HT1080 (cell line): ENCODE measurements at regions not wholly inside any gene's neighbourhood (a gene's known extent, or its start where the extent isn't known, plus 50 kb on each side); places are given as distances from the start of the nearest gene placed in this dataset.
"Not testable (repeated sequence)": the region's sequence is repeated elsewhere in the genome, so short reads cannot be mapped to it uniquely, and the experiment has no call there.

Experiments
- DNase-seq: peaks from one replicate; pipeline ENCODE4 v3.0.0-alpha.2; 2015; ENCODE audit warnings: low read depth

GRCh38 chr17:52419229-52419641, 260.7 kb upstream of the CA10 start:
- peak; percentile 51 for DNase-seq

GRCh38 chr17:52410781-52411180, 252.3 kb upstream of the CA10 start:
- peak; percentile 68 for DNase-seq

- DNase-seq: not testable (repeated sequence)
These were observed 250.7 kb upstream of the CA10 start for GRCh38 chr17:52409222-52409621.

GRCh38 chr17:52395308-52395707, 236.8 kb upstream of the CA10 start:
- no peak for DNase-seq

GRCh38 chr17:52390422-52390821, 231.9 kb upstream of the CA10 start:
- no peak for DNase-seq

- peak; percentile 31 for DNase-seq
These were observed 231.1 kb upstream of the CA10 start for GRCh38 chr17:52389632-52390031.

- no peak for DNase-seq
These were observed 230.4 kb upstream of the CA10 start for GRCh38 chr17:52388941-52389340.

- DNase-seq: no peak
These were observed 226.2 kb upstream of the CA10 start for GRCh38 chr17:52384695-52385094.

- peak; percentile 87 for DNase-seq
These were observed 225.1 kb upstream of the CA10 start for GRCh38 chr17:52383493-52384100.

- no peak for DNase-seq
These were observed 220.3 kb upstream of the CA10 start for GRCh38 chr17:52378860-52379259.

- DNase-seq: no peak
These were observed 217.6 kb upstream of the CA10 start for GRCh38 chr17:52376137-52376536.

- DNase-seq: no peak
These were observed 210.4 kb upstream of the CA10 start for GRCh38 chr17:52368886-52369285.

GRCh38 chr17:52357854-52358253, 199.3 kb upstream of the CA10 start:
- no peak for DNase-seq

GRCh38 chr17:52336796-52337195, 178.3 kb upstream of the CA10 start:
- DNase-seq: no peak

GRCh38 chr17:52306314-52306713, 147.8 kb upstream of the CA10 start:
- peak; percentile 69 for DNase-seq

- DNase-seq: no peak
These were observed 140.4 kb upstream of the CA10 start for GRCh38 chr17:52298881-52299280.

GRCh38 chr17:52297230-52298010, 138.9 kb upstream of the CA10 start:
- peak; percentile 51 for DNase-seq

- no peak for DNase-seq
These were observed 135.8 kb upstream of the CA10 start for GRCh38 chr17:52294301-52294700.

- no peak for DNase-seq
These were observed 129.1 kb upstream of the CA10 start for GRCh38 chr17:52287611-52288010.

- DNase-seq: no peak
These were observed 125.4 kb upstream of the CA10 start for GRCh38 chr17:52283872-52284271.

GRCh38 chr17:52276381-52277008, 118.0 kb upstream of the CA10 start:
- no peak for DNase-seq

- no peak for DNase-seq
These were observed 113.3 kb upstream of the CA10 start for GRCh38 chr17:52271781-52272180.

- no peak for DNase-seq
These were observed 96.8 kb upstream of the CA10 start for GRCh38 chr17:52255347-52255746.
